SIG-M5 treated with dmso at 0.1 percent for 504 hours (cell line): ENCODE measurements at regions not wholly inside any gene's neighbourhood (a gene's known extent, or its start where the extent isn't known, plus 50 kb on each side); places are given as distances from the start of the nearest gene placed in this dataset.

ENCODE experiments used
- DNase-seq: peaks from one replicate; lab custom pipeline; 2025; ENCODE audit not compliant: unreplicated experiment; lab: John Stamatoyannopoulos, UW

DNA sequence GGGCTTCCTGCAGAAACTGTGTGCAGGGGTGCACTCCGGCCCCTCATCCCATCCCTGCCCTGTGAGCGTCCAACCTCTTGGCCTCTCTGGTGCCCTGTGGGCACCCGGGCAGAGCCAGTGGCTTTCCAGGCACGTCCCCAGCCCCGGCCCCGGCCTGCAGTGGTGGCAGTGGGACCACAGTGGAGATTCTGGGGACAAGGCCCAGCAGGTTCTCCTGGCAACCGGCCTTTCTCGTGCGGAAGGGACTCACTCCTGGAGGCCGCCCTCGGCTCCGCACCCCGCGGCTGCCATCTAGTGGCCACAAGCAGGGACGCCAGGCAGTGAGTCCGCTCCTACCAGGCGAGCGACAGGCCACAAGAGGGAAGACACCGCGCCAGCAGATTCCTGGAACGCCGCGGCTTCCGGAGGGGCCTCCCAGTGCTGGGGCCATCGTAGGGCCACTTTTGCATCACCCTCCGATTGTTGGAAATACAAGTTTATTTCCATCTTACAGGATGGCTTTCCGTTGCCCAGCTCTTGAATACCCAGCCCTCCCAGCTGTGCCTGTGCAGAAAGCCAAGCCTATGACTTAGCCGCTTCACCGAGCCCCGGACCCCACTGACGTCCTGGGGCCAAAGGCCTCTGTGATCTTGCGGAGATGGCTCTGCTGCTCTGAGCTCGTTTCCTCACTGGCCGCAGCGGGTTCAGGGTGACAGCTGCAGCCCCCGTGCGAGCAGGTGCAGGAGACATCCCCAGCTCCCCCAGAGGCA is 357.3 kb downstream of the CTTN start:
- DNase-seq: peak; percentile 55

DNA sequence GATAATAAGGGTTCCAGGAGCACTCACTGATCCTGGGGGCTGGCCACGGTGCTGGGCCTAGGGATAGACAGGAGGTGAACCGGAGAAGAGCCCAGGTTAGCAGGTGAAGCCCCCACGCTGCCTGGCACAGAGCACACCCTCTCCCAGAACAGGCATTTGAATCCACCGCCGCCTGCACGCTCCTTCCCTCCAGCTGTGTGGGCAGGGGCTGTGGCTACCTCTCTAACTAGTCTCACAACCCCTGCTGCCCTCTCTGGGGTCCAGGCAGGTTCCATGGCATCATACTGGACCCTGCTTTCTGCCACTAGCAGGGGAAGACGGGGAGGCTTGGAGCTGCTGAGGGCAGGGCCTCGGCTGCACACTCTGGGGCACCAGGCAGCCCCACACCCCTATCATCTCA is 358.0 kb downstream of the CTTN start:
- DNase-seq: no peak

DNA sequence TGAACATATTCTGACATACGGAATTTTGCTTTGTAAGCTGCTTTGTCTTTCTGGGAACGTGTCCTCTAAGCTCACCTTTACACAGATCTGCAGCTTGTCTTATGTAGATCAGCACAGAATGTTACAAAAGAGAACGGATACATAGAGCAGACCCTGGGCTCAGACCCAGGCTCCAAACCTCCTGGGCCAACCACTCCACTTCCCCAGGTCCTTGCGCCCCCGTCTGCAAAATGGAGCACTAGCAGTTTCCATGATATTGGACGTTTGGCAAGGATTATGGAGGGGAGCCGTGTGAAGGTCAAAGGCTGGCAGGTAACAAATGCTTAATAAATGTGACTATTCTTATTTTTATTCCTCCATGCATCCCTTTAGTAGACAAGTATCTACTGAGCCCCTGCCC is 358.4 kb downstream of the CTTN start:
- DNase-seq: no peak

DNA sequence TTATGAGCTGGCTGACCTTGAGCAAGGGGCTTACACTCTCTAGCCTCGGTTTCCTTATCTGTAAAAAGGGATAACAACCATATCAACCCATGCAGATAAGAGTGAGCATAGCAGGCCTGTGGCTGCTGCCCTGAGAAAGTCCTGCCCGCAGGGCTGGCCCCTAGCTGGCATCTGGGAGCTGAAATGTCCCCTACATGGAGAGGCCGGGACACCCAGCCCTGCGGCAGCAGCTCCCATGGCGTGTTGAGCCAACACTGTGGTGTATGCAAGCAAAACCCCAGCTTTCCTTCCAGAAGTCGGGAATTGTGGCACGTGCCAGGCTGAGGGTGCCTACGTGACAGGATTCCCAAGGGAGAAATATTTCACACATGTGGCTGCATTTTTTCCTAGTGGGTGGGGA is 358.9 kb downstream of the CTTN start:
- no peak for DNase-seq

DNA sequence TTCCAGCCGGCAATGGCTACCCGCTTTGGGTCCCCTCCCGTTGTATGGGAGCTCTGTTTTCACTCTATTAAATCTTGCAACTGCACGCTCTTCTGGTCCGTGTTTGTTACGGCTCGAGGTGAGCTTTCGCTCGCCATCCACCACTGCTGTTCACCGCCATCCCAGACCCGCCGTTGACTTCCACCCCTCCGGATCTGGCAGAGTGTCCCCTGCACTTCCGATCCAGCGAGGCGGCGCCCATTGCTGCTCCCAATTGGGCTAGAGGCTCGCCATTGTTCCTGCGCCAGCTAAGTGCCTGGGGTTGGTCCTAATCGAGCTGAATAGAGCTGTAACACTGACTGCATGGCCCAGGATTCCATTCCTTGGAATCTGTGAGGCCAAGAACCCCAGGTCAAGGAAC is 359.9 kb downstream of the CTTN start:
- no peak for DNase-seq

DNA sequence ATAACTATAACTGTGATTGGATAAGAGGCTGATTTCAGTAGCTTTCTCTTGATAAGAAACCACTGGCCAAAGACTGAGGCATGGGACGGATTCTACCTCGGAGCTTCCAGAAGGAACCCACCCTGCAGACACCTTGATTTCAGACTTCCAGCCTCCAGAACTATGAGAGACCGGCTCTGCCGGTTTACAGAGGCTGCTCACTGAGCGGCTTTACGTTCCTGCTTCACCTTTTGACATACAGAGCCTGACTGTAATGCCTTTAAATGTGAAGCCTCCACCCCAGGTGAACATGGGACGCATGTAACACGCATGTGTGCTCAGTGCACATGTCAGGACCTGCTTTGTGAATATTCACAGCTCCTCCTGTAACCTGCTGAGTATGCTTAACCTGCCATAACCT is 361.5 kb downstream of the CTTN start:
- no peak for DNase-seq

DNA sequence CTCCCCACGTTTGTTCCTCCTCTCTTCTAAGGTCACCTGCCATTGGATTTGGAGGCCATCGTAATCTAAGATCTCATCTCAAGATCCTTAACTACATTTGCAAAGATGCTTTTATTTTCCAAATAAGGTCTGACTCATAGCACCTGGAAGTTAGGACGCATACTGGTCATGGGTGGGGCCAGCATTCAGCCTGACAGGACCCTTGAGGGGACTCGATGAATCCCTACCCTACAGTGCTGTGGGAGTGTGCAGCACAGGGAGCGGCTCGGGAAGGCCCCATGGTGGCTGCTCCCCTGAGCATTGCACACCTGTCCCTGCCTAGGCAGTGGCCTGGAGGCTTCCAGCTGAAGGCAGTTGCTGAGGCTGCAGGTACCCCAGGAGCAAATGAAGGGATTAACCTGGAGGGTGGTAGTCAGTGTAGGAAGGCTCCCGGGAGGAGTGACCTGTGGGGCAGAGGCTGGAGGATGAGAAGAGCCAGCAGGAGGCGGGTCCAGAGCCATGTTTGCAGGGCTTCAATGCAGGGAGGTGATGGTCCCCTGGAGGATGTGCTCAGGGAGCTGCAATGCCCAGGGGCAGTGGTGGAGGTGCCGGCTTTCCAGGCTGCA is 362.2 kb downstream of the CTTN start:
- DNase-seq: no peak

DNA sequence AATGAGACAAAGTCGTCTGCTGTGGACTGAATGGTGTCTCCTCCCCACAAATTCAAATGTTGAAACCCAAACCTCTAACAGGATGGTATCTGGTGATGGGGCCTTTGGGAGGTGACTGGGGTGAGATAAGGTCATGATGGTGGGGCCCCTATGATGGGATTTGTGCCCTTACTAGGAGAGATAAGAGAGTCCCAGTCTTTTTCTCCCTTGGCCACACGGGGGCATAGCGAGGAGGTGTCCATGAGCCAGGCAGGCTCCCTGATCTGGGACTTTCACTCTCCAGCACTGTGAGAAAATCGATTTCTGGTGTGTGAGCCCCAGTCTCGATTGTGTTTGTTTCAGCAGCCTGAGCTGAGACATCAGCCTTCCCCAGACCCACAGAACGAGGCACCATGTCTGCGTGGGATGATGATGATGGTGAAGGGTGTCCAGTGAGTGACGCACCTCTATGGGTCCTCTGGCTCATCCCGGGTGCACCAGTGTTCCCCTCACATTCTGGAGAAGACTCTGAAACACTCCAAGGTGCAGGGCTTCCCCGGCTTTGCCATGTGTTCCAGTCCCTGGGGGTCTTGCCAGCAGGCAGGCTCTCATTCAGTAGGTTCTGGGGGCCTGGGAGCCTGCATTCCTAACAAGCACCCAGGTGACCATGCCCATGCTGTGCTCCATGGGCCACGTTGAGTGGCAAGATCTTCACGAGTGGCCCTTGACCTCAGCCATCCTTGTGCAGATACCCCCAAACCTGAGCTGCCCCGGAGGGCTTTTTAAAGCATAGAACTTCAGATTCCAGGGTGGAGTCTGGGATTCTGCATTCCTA is 363.0 kb downstream of the CTTN start:
- DNase-seq: no peak

DNA sequence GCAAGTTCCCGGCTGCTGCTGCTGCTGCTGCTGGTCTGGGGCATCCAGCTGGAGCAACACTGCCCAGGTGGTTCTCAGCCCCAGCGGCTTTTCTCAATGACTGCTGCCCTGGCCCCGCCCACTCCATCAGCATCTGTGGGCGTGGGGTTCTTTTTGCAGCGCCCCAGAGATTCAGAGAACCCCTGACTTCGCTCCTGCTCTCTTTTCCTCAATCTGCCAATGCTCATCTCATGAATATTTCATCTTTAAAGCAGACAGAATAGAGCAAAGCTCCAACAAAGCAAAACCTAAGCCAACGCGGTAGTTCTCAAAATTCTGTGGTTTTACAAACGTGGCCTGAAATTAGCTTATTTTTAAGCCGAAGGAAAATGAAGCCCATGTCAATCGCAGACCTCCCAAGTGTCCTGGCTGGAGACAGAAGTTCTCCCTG is 363.6 kb downstream of the CTTN start:
- no peak for DNase-seq

DNA sequence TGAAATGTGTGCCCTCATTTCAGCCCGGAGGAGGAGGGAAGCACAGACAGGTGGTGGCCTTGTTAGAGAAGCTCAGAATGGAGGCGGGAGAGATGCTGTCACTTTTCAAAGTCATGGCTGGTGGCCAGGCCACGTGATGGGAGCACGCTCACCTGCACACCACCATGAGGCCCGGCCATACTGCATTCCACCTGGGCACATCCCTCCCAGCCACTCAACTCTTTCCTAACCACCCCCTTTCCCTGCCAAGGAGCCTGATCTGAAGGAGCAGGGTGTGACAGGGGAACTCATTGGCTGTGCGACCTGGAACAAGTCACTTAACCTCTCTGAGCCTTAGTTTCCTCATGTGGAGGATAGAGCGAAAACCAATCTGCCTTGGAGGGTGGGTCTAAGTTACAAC is 364.5 kb downstream of the CTTN start:
- no peak for DNase-seq

DNA sequence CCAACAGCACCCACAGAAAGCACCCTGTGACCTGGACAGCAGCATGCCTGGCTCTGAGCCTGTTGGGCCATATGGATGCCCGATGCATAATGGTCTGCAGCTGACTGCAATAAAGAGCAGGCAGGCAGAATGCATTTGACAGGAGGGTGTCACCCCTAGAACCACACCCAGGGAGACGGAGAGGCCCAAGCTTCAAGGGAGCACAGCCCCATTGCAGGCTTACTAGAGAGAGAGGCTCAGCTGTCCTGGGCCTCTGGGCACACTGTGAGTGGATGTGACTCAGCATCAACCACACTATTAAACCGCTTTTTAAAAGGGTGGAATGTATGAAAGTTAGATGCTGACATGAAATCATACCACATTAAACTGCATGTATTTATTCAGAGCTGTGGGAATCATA is 365.3 kb downstream of the CTTN start:
- DNase-seq: no peak

DNA sequence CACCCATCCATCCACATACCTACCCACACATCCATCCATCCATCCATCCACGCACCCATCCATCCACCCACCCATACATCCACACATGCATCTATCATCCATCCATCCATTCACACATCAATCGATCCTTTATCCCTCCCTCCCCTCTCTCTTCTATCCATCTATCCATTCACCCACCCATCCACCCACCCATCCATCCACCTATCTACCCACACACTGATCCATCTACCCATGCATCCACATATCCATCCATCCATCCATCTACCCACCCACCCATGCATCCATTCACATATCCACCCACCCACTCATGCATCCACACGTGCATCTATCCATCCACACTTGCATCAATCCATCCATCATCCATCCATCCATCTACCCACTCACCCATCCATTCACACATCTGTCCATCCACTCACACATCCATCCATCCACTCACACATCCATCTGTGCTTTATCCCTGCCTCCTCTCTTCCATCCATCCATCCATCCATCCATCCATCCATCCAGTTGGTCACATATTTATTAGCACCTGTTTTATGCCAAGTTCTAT is 366.1 kb downstream of the CTTN start:
- DNase-seq: no peak

DNA sequence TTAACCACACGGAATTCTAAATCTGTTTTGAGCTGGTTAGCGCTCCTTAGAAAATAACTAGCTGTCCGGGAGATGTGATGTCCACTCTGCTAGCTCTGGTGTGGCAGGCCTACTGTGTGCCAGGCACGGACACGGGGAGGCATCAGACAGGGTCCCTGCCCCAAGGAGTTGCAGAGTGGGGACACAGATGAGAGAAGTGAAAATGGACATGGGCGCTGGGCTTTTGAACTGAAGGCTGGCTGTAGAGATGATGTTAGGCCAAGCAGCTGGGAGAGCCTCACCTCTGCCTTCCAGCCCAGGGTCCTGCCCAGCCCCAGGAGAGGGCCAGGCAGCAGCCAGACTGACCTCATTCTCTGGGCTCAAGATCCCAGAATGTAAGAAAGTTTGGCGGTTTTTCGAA is 368.6 kb downstream of the CTTN start:
- no peak for DNase-seq

DNA sequence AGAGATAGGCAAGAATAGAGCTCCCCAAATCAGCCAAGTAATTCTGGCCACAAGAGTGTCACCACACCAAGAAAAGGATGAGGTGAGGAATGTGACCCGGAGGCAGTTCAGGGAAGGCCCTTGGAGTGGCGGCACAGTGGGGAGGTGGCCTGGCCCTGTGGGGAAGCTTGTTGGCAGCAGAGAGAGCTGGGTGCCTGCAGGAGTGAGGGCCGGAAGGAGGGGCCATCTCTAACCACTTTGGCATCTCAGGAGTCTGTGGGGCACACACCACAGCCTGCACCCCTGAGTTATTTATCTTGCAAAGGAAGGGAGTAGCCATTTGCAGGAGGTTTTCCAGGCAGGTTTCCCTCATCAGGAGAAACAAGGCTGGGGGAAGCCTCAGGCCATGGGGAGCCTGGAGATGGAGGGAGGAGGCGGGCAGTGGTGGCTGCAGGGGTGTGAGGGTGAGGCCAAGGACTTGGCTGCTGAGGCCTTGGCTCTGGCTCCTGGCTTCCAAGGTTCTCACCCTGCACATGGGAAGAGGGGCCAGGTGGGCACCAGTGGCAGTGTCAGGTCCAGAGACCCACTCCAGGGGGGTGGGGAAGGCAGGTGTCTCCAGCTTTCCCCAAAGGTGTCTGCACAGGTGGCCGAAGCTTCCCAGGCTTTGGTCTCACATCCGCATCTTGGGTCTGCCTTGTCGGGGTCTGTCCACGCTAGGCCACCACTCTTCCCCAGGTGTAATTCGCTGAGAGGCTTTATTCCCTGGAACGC is 370.2 kb downstream of the CTTN start:
- DNase-seq: no peak

DNA sequence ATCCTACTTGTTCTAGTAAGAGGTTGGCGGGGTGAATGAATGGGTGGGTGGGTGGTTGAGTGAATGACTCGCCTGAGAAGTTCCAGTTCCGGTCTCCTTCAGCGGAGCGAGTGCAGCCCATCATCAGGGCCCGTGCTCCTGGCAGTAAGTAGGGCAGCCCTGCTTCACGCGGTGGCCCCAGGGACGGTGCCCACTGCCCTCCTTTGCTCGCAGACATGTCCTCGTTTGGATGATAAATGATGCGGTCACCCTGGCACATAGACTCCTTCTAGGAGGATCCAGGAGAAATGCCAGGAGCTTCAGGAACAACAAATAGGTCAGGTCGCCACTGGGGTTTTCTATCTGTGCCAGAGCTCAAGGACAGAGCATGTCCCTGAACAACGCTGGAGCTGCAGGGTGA is 370.8 kb downstream of the CTTN start:
- no peak for DNase-seq

DNA sequence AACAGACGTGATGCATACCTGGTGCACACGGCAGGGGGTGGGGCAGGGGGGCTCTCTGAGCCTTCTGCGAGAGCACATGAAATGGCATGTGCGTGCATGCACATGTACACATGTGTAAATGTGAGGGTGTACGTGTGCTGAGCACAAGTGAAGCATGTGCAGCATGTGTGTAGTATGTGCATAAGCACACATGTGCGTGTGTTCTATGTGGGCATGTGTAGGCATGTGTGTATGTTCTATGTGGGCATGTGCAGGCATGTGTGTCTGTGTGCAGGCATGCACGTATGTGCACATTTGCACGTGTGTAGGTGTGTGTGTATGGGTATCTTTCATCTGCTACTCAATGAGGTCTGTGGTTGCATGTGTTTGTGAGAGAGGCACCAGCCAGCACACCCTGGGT is 371.2 kb downstream of the CTTN start:
- no peak for DNase-seq

DNA sequence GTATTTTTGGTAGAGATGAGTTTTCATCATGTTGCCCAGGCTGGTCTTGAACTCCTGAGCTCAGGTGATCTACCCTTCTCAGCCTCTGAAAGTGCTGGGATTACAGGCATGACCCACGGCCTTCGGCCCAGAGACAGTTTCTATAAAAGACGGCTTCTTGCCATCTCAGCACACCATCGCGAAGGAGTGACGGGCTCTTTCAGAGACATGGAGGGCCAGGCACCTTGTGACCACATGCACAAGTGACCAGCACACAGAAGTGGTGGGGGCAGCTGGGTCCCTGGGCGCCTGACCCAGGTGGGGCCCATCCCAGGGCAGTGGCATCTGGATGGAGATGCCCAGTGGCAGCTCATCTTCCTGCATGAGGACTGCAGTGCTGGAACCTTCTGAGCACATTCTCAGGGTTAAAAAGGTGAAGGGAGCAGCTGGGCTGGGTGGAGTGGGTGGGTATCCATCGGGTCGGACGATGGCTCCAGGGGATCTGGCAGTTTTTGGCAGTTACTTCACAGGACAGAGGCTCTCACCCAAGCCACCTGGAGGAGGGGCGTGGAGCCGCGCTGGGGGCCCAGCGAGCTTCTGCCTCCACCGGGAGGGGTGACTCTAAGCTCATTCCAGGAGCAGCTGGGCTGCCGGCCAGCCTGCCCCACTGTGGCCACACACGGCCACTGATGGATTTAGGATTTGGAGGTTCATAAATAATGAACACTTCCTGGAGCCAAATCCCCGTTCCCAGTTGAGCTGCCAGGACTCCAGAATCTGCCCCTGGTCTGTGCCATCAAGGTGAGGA is 373.0 kb downstream of the CTTN start:
- DNase-seq: no peak

DNA sequence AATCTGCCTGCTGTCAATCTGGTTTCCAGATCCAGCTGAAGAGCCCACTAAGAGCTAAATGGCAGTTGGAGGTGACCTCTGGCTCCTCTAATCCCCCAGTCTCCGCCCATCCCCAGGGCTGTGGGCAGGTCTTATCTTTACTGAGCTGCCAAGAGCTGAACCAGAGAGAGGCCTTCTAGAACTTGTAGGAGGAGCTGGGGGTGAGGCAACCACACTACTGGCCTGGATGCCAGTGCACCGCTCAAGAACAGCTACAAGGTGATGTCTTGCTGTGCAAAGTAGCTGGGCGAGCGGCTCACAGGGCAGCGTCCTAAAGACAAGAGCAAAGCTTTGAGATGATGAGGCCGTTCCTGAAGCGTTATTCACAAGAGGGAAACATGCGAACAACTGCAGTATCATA is 374.6 kb downstream of the CTTN start:
- no peak for DNase-seq

DNA sequence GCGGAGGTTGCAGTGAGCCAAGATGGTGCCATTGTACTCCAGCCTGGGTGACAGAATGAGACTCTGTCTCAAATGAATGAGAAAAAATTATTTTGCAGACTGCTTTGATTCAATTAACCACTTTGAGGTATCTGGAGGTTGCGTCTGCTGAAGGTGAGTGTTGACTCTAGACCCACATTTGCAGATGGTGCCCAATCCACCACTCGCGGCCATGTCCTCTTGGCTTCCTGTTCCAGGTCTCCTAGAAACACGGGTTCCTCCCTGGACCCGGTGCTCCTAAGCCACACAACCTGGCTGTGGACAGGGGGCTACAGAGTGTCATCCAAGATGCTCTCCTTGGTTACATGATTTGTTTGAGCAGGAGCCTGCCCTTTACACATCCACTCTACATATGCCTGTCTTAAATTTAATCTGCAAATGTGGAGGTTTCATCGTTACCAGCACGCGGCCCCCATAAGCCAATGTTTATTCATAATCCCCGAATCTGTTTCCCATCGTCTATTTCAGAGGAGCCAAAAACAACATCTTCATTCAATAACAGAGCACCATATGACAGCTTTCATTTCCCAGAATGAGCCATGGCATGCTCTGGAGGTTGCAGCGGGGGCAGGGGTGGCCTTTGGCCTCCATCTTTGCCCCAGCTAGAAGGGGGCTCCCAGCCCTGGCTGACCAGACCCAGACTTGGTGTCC is 377.2 kb downstream of the CTTN start:
- no peak for DNase-seq
